ENCODE measurements at regions not wholly inside any gene's neighbourhood (a gene's known extent, or its start where the extent isn't known, plus 50 kb on each side); places are given as distances from the start of the nearest gene placed in this dataset.

DNA sequence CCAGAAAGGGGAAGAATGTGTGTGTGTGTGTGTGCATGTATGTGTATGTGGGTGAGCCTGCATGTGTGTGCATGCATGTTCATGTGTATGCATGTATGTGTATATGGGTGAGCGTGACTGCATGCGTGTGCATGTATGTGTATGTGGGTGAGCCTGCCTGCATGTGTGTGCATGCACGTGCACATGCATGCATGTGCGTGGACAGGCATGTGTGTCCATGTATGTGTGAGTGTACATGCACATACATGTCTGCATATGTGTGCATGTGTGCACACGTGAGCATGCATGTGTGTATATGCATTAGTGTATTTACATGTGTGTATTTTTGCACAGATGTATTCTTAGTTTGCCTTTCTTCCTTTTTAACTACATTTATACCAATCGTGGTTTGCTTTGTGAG, 601.5 kb downstream of the QKI start:
- no peaks in the 10 kb centered on the region for H3K36me3 ChIP-seq (ENCODE audit: control insufficient read depth, insufficient read depth, low read length)
- DNase-seq (ENCODE audit: low read depth): no peak
- no peak overlapping the region for H3K4me3 ChIP-seq (ENCODE audit: low read depth, low read length)
- H3K27me3 ChIP-seq (ENCODE audit: control insufficient read depth, insufficient read depth, low read length): no peaks in the 10 kb centered on the region
- TF ChIP-seq CTCF (IDR thresholded peaks at IDR 0.05; ENCODE audit: insufficient read depth, low read length, poor library complexity, severe bottlenecking): no peak

DNA sequence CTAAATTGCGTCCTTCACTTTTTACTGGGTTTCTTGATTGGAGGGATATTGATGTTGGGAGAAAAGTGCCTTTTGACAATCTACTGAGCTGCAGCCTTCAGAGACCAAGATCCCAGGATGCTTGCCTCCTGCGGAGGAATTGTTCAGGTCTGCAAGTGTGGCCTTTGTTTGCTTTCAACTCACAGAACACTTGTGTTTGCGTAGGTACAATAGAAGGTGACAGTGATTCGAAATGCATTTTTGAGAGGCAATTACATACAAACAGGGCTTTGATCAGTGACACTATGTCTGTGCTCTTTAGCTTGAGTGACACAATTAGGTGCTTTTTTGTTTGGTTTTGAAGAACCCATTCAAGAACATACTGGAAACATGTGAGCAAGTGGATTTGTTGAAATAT, 600.6 kb downstream of the QKI start:
- TF ChIP-seq CTCF (IDR thresholded peaks at IDR 0.05; ENCODE audit: insufficient read depth, low read length, poor library complexity, severe bottlenecking): no peak
- no peaks in the 10 kb centered on the region for H3K27me3 ChIP-seq (ENCODE audit: control insufficient read depth, insufficient read depth, low read length)
- H3K4me3 ChIP-seq (ENCODE audit: low read depth, low read length): no peak overlapping the region
- no peaks in the 10 kb centered on the region for H3K36me3 ChIP-seq (ENCODE audit: control insufficient read depth, insufficient read depth, low read length)
- no peak for DNase-seq (ENCODE audit: low read depth)

DNA sequence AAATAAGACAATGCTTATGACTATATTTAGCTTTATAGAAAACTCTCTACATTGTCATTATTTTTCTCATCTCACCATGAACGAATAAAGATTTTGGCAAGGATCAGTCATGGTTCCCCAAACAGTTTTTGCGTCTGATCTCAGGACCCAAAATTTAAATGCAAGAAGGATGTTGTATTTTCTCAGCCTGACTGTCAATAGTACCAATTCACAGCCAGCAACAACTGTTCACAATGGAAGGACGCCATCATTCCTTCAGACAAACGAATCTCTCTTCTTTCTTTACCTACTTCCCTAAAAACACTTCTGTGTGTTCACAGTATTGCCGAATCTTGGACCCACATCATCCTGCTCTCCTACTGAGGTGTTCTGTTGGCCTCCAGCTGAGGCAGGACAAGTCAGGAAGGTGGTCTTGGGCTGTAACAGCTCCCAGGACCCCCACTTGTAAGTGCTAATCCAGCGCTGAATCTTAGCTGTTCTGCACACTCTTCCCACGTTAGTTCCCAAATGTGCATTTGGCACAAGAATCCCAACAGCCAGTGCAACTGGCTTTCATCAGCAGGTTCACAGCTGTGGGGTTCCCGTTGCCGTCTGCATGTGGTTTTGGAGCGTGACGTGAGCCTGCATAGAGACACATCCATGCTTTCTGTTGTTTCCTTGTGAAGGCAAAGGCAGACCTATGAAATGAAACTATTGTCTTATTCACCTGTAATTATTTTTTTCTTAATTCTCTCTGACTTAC, 600.0 kb downstream of the QKI start:
- Histone ChIP-seq H3K36me3 (ENCODE audit: control insufficient read depth, insufficient read depth, low read length) (no peaks in the 10 kb centered on the region), H3K27me3 (ENCODE audit: control insufficient read depth, insufficient read depth, low read length) (no peaks in the 10 kb centered on the region), H3K4me3 (ENCODE audit: low read depth, low read length) (no peak overlapping the region)
- no peak for TF ChIP-seq CTCF (IDR thresholded peaks at IDR 0.05; ENCODE audit: insufficient read depth, low read length, poor library complexity, severe bottlenecking)
- no peak for DNase-seq (ENCODE audit: low read depth)

- no peak for DNase-seq (ENCODE audit: low read depth)
- no peak for TF ChIP-seq CTCF (IDR thresholded peaks at IDR 0.05; ENCODE audit: insufficient read depth, low read length, poor library complexity, severe bottlenecking)
- no peaks in the 10 kb centered on the region for H3K36me3 ChIP-seq (ENCODE audit: control insufficient read depth, insufficient read depth, low read length)
- no peak overlapping the region for H3K4me3 ChIP-seq (ENCODE audit: low read depth, low read length)
- H3K27me3 ChIP-seq (ENCODE audit: control insufficient read depth, insufficient read depth, low read length): no peaks in the 10 kb centered on the region
These were observed 599.1 kb downstream of the QKI start for GRCh38 chr6:164013480-164014208.

GRCh38 chr6:164011321-164011720, 596.8 kb downstream of the QKI start:
- Histone ChIP-seq H3K36me3 (ENCODE audit: control insufficient read depth, insufficient read depth, low read length) (no peaks in the 10 kb centered on the region), H3K27me3 (ENCODE audit: control insufficient read depth, insufficient read depth, low read length) (no peaks in the 10 kb centered on the region), H3K4me3 (ENCODE audit: low read depth, low read length) (no peak overlapping the region)
- TF ChIP-seq CTCF (IDR thresholded peaks at IDR 0.05; ENCODE audit: insufficient read depth, low read length, poor library complexity, severe bottlenecking): no peak
- DNase-seq (ENCODE audit: low read depth): no peak
